ENCODE measurements at regions not wholly inside any gene's neighbourhood (a gene's known extent, or its start where the extent isn't known, plus 50 kb on each side); places are given as distances from the start of the nearest gene placed in this dataset.

- DNase-seq (ENCODE audit: low read depth in 1 of 2, low spot score in 1 of 2): peak; percentile 81 to 91
Observed at GRCh38 chr1:235011599-235012435, 116.8 kb downstream of the TOMM20 start.

DNA sequence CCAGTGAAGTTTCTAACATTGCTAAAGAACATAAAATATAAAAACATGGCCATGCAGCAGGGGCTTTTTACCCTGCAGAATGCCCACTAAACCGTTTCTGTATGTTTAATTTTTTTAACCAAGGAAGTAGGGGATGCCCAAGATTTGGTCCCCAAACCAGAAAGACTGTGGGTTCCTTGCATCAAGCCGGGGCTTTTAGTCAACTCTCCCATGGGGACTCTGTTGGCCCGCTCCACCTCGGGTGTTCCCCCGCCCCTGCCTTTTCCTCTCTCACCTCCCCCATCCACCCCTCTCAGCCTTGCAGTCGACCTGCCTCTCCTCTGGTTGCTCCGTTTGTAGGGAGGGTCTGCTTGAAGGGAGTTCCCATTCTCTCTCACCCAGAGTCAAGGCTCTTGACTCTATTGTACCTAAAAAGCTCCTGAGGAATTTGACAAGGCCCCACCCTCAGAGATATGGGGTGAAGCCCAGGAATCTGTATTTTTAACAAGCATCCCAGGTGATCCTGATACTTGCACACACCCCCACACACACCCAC lies 117.5 kb downstream of the TOMM20 start:
- peak in 1 of 2 donors; percentile 41 for DNase-seq (ENCODE audit: low read depth in 1 of 2, low spot score in 1 of 2)

DNA sequence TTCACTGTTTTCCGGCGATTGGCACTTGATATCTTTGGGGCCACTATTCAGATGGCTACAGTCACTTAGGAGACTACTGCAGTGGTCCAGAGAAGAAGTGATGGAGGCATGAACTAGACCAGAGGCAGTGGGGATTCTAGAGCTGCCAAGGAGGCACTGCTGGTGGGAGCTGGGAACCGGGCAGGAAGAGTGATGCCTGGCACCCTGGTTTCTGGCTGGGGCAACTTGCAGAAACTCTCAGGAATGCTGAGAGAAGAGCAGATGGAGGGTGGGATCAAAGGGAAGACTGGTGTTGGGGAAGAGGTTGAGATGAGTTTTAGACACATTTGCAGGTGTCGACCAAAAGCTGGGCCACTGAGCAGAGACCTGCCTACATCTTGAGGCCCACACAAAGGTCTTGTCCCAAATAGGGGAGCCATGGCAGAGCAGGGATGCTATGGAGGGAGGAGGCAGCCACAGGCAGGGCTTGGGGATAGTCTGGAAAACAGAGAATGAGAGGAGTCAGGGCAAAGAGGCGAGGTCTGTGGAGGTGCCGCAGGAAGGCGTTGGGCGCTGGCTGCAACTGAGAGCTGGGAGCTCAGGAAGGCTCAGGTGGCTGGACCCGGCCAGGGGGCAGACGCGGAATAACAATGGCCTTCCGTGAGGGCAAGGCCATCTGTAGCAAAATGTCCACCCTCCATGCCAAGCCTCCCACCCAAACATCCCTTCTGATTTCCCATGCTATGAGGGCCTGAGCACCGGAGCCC lies 118.9 kb downstream of the TOMM20 start:
- no peak for DNase-seq (ENCODE audit: low read depth in 1 of 2, low spot score in 1 of 2)

GRCh38 chr1:235009074-235009473 lies 119.6 kb downstream of the TOMM20 start:
- no peak for DNase-seq (ENCODE audit: low read depth in 1 of 2, low spot score in 1 of 2)

DNA sequence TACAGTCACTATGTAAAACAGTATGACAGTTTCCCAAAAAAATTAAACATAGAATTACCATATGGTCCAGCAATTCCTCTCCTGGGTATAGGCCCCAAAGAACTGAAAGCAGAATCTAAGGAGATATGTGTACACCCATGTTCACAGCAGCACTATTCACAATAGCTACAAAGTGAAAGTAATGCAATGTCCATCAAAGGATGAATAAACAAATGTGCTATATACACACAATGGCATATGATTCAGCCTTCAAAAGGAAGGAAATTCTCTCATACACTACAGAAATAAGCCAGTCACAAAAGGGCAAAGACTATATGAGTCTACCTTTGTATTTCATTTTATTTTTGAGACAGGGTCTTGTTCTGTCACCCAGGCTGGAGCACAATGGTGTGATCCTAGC lies 120.4 kb downstream of the TOMM20 start:
- DNase-seq (ENCODE audit: low read depth in 1 of 2, low spot score in 1 of 2): no peak

DNA sequence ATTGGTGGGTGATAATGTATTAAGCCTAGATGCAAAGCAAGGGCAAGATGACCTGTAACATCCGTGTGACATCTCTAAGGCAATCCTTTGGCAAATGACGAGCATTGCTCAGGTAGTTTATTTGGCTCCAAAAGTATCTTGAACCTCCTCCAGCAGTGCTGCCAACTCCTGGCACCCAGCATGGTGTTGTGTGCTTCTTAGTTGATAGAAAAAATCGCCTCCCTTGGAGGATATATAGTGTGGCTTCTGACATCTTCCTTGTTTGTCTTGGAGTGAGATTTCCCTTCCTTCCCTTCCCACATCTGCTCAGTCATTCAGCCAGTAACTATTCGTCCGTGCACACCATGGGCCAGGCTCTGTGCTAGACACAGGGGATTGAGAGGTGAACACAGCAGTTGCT lies 121.8 kb downstream of the TOMM20 start:
- DNase-seq (ENCODE audit: low read depth in 1 of 2, low spot score in 1 of 2): no peak

DNA sequence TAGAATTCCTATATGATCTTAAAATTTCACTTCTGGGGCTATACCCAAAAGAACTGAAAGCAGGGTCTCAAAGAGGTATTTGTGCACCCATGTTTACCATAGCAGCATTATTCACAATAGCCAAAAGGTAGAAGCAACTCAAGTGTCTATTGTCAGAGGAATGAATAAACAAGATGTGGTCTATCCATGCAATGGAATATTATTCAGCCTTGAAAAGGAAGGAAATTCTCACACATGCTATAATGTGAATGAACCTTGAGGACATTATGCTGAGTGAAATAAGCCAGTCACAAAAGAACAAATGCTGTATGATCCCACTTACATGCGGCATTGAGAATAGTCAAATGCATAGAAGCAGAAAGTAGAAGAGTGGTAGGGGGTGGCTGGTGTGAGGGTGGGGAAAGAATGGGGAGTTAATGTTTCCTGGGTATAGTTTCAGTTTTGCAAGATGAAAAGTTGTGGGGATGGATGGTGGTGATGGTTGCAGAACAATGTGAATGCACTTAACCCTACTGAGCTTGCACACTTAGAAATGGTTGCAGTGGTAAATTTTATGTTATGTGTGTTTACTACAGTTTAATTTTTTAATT lies 122.4 kb downstream of the TOMM20 start:
- DNase-seq (ENCODE audit: low read depth in 1 of 2, low spot score in 1 of 2): no peak

- DNase-seq (ENCODE audit: low read depth in 1 of 2, low spot score in 1 of 2): no peak
Observed at GRCh38 chr1:235004840-235005391, 123.7 kb downstream of the TOMM20 start.

DNA sequence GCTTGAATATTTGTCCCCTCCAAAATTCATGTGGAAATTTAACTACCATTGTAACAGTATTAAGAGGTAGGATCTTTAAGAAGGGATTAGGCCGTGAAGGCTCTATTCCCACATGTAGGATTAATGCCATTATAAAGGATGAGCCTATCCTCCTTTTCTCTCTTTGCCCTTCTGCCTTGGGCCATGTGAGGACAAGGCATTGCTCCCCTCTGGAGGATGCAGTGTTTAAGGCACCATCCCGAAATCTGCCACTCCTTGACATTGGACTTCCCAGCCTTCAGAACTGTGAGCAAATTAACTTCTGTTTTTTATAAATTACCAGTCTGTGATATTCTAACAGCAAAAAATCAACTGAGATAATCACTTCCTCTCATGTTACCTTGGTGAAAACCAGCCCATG lies 124.4 kb downstream of the TOMM20 start:
- no peak for DNase-seq (ENCODE audit: low read depth in 1 of 2, low spot score in 1 of 2)

- no peak for DNase-seq (ENCODE audit: low read depth in 1 of 2, low spot score in 1 of 2)
Observed at GRCh38 chr1:235002706-235003300, 125.8 kb downstream of the TOMM20 start.

DNA sequence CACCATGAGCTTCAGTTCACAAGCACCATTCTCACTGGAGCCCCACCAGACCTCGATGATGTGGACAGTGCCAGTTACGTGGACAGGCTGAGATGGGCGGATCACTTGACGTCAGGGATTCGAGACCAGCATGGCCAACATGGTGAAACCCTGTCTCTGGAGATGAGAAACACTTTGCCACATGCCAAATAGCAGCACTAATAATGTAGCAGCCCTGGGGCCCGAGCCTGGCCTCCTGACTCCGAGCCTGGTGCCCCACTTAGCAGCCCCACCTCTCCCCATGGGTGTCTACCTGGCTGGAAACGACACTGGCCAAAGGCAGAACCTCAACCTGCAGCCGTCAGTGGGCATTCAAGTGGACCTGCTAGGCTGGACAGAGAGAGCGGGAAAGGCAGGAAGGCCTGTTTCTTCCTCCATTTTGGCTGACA lies 129.1 kb downstream of the TOMM20 start:
- DNase-seq (ENCODE audit: low read depth in 1 of 2, low spot score in 1 of 2): no peak

DNA sequence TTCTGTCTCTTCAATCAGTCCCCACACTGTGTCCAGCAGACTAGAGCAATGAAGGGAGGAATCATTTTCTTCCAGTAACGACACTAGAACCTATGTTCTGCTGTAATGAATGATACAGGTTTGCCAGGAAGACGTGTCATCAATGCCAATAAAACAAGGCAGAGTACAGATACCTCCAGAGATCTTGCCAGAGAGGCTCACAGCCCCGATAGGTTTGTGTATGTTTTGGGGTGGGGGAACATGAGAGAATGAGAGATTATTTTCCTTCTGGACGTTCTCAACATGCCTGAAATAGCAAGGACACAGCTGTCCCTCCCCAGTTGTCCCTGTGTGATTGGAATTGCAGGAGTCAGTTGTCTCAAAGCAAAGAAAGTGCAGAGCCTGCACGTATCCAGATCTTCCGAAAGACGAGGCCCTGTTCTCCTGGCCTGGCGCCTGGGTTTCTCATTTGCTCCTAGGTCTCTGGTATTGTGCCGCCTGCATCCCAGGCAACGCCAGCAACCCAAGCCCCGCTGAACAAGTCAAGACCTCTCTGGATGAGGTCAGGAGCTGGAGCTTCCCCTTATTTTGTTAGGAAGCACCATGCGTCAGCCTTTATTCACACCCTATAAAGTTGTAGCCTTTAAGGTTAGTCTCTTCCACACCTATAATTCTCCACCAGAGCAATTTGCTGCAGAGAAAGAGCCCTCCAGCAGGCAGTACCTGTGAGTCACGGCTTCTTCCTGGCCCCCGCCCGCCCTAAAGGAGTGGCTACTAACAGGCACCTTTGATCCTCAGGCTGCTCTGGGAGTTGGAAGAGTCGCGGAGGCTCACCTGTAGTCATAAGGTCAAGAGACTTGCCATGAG lies 130.5 kb downstream of the TOMM20 start:
- DNase-seq (ENCODE audit: low read depth in 1 of 2, low spot score in 1 of 2): no peak

GRCh38 chr1:234997201-234997895 lies 131.3 kb downstream of the TOMM20 start:
- no peak for DNase-seq (ENCODE audit: low read depth in 1 of 2, low spot score in 1 of 2)

GRCh38 chr1:234996245-234996757 lies 132.3 kb downstream of the TOMM20 start:
- DNase-seq (ENCODE audit: low read depth in 1 of 2, low spot score in 1 of 2): no peak

GRCh38 chr1:234994436-234995295 lies 134.0 kb downstream of the TOMM20 start:
- no peak for DNase-seq (ENCODE audit: low read depth in 1 of 2, low spot score in 1 of 2)

DNA sequence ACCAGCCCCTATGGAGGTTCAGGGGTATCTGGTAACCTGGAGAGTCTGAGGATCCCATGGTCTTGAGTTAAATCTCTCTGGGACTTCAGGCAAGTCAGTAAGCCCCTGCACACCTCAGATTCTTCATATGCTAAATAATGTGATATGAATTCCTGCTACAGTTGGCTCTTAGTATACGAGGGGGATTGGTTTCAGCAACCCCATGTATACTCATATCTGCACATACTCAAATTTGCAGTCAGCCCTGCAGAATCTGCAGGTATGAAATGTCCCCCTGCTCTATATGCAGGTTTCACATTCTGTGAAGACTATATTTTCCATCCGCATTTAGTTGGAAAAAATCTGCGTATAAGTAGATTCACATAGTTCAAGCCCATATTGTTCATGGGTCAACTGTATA lies 136.6 kb downstream of the TOMM20 start:
- DNase-seq (ENCODE audit: low read depth in 1 of 2, low spot score in 1 of 2): no peak

DNA sequence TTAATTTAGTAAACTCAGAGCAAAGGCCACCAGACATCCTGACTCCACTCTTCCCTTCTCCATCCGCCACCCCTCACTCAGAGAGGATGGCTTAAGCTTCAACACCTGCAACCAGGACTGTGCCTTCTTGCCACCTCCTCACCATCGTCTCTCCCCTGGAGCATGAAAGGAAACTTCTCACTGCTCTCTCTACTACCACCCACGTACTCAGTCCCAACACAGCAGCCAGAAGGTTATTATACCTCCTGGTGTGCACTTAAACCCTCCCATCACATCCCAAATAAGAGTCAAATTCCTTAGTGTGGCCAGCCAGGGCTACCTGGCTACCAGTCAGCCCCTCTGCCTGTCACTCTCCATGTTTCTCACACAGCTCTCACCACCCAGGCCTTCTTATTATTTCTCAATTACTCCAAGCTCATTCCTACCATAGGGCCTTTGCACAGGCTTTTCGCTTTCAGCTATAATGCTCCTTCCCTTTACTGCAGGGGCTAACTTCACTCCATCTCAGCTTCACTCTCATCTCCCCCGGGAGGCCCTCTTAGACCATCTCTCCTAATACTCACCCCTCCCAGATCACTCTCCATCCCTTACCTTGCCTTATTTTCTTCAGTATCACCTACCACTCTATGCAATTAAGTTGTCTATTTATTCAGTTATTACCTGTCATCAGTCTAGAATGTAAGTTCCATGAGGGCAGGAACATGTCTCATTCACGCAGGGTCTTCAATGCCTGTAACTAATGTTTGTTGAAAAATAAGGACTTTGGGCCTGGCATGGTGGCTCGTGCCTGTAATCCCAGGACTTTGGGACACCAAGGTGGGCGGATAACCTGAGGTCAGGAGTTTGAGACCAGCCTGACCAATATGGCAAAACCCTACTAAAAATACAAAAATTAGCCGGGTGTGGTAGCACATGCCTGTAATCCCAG lies 137.5 kb downstream of the TOMM20 start:
- DNase-seq (ENCODE audit: low read depth in 1 of 2, low spot score in 1 of 2): no peak
